Body of pancreas (tissue), 4 donors: ENCODE measurements at regions not wholly inside any gene's neighbourhood (a gene's known extent, or its start where the extent isn't known, plus 50 kb on each side); places are given as distances from the start of the nearest gene placed in this dataset.

Source experiments
- CTCF ChIP-seq, 7 experiments: fragments of 450-650 bp in 4 of 7; fragments of 200-600 bp in 3 of 7; sonication (generic) in 3 of 7; IDR thresholded peaks; one replicate each; pipeline ENCODE4 v1.5.1; 2016 to 2019; ENCODE audit warnings: antibody characterized with exemption in 7 of 7
- POLR2A ChIP-seq, 3 donors: fragments of 450-650 bp; IDR thresholded peaks; one replicate each; pipeline ENCODE4 v1.6.1; 2016; ENCODE audit warnings: antibody characterized with exemption in 3 of 3, mild to moderate bottlenecking in 2 of 3

- TF ChIP-seq POLR2A (IDR thresholded peaks at IDR 0.05) (no peak), CTCF (IDR thresholded peaks at IDR 0.05) (no peak)
These were observed 239.5 kb upstream of the SORL1-AS1 start for GRCh38 chr11:121692236-121692635.
